Lower lobe of right lung (tissue), 2 donors: ENCODE measurements at regions not wholly inside any gene's neighbourhood (a gene's known extent, or its start where the extent isn't known, plus 50 kb on each side); places are given as distances from the start of the nearest gene placed in this dataset.
"Not testable (repeated sequence)": the region's sequence is repeated elsewhere in the genome, so short reads cannot be mapped to it uniquely, and the experiment has no call there.

Source experiments
- ATAC-seq, 2 donors: fragments of 200-7000 bp; cut with Tn5 transposase; one replicate each; pipeline ENCODE4 v1.9.1; 2020 to 2022; ENCODE audit warnings: mild to moderate bottlenecking in 2 of 2, moderate library complexity in 2 of 2
- DNase-seq: peaks from one replicate; pipeline ENCODE4 v3.0.0-alpha.2; 2020
- H3K27ac ChIP-seq: fragments of 200-600 bp; one replicate; pipeline ENCODE4 v1.8.0; 2022
- H3K27me3 ChIP-seq: fragments of 200-600 bp; one replicate; pipeline ENCODE4 v1.8.0; 2022; ENCODE audit warnings: low read depth
- H3K36me3 ChIP-seq: fragments of 200-600 bp; one replicate; pipeline ENCODE4 v1.8.0; 2022; ENCODE audit warnings: mild to moderate bottlenecking
- H3K4me1 ChIP-seq: fragments of 200-600 bp; one replicate; pipeline ENCODE4 v1.8.0; 2022
- H3K4me3 ChIP-seq: fragments of 200-600 bp; one replicate; pipeline ENCODE4 v1.8.0; 2022; ENCODE audit warnings: mild to moderate bottlenecking
- H3K9me3 ChIP-seq: fragments of 200-600 bp; one replicate; pipeline ENCODE4 v1.8.0; 2022
- intact Hi-C: fragments of 100-400 bp; cut with DNase I; formaldehyde crosslinking; loops from one replicate; pipeline ENCODE4 v1.11.0; 2022
- TF ChIP-seq, protein P1 (sequence below): fragments of 200-600 bp; IDR thresholded peaks from one replicate; pipeline ENCODE4 v1.8.0; 2022; ENCODE audit warnings: antibody characterized with exemption, mild to moderate bottlenecking
- donor health status: DM: no; HTN: yes; CAD: no; lungs with severe emphysema.

- no peaks in the 10 kb centered on the region for H3K4me1 ChIP-seq
- H3K4me3 ChIP-seq = no peak overlapping the region
- ATAC-seq (no peak), DNase-seq (no peak)
- H3K9me3 ChIP-seq = no peaks in the 10 kb centered on the region
- no peaks in the 10 kb centered on the region for H3K36me3 ChIP-seq
- H3K27me3 ChIP-seq = no peaks in the 10 kb centered on the region
- no peak overlapping the region for H3K27ac ChIP-seq
- TF ChIP-seq, protein P1, sequence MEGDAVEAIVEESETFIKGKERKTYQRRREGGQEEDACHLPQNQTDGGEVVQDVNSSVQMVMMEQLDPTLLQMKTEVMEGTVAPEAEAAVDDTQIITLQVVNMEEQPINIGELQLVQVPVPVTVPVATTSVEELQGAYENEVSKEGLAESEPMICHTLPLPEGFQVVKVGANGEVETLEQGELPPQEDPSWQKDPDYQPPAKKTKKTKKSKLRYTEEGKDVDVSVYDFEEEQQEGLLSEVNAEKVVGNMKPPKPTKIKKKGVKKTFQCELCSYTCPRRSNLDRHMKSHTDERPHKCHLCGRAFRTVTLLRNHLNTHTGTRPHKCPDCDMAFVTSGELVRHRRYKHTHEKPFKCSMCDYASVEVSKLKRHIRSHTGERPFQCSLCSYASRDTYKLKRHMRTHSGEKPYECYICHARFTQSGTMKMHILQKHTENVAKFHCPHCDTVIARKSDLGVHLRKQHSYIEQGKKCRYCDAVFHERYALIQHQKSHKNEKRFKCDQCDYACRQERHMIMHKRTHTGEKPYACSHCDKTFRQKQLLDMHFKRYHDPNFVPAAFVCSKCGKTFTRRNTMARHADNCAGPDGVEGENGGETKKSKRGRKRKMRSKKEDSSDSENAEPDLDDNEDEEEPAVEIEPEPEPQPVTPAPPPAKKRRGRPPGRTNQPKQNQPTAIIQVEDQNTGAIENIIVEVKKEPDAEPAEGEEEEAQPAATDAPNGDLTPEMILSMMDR = no peak
- intact Hi-C loops = no loop called here
Measured at GRCh38 chr2:176910828-176911227, 301.8 kb upstream of the HNRNPA3 start.

- DNase-seq = no peak
- Histone ChIP-seq H3K27ac (no peak overlapping the region), H3K9me3 (no peaks in the 10 kb centered on the region), H3K36me3 (no peaks in the 10 kb centered on the region), H3K4me3 (no peak overlapping the region), H3K4me1 (no peaks in the 10 kb centered on the region), H3K27me3 (no peaks in the 10 kb centered on the region)
- intact Hi-C loops = no loop called here
- TF ChIP-seq, protein P1 = no peak
- ATAC-seq = no peak
Measured at GRCh38 chr2:176913955-176914354, 298.6 kb upstream of the HNRNPA3 start.

DNA sequence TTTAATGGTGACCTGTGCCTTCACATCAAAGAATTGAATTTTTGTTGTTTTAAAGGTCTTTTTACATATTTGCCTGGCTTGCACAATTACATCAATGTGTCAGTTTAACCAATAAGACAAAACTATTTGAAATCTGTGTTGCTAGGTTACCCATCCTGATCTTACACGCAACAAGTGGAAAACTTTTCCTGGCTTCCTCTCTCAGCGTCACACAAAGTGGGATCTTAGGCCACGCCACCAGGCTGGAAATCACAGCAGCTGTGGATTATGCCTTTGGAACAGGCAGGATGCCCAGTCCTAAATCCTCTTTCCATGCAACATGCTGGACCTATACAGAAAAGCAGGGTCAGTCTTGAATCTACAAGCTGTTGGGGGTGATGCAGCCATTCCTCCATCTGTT is 298.2 kb upstream of the HNRNPA3 start:
- Histone ChIP-seq H3K4me3 (no peak overlapping the region), H3K9me3 (no peaks in the 10 kb centered on the region), H3K27me3 (no peaks in the 10 kb centered on the region), H3K36me3 (no peaks in the 10 kb centered on the region), H3K4me1 (no peaks in the 10 kb centered on the region), H3K27ac (no peak overlapping the region)
- TF ChIP-seq, protein P1 = no peak
- ATAC-seq (no peak), DNase-seq (no peak)
- intact Hi-C loops = no loop called here

DNA sequence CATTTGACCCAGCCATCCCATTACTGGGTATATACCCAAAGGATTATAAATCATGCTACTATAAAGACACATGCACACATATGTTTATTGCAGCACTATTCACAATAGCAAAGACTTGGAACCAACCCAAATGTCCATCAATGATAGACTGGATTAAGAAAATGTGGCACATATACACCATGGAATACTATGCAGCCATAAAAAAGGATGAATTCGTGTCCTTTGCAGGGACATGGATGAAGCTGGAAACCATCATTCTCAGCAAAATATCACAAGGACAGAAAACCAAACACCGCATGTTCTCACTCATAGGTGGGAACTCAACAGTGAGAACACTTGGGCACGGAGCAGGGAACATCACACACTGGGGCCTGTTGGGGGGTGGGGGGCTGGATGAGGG is 290.0 kb upstream of the HNRNPA3 start:
- H3K9me3 ChIP-seq, intact Hi-C loops, H3K4me1 ChIP-seq, H3K4me3 ChIP-seq, H3K27ac ChIP-seq, H3K36me3 ChIP-seq, ATAC-seq, H3K27me3 ChIP-seq, DNase-seq: not testable (repeated sequence)

GRCh38 chr2:176923205-176923604 is 289.4 kb upstream of the HNRNPA3 start:
- Histone ChIP-seq H3K27ac (no peak overlapping the region), H3K4me3 (no peak overlapping the region), H3K36me3 (no peaks in the 10 kb centered on the region), H3K9me3 (no peaks in the 10 kb centered on the region), H3K27me3 (no peaks in the 10 kb centered on the region), H3K4me1 (no peaks in the 10 kb centered on the region)
- DNase-seq = no peak
- no peak for ATAC-seq
- intact Hi-C loops = no loop called here
- TF ChIP-seq, protein P1 = no peak

DNA sequence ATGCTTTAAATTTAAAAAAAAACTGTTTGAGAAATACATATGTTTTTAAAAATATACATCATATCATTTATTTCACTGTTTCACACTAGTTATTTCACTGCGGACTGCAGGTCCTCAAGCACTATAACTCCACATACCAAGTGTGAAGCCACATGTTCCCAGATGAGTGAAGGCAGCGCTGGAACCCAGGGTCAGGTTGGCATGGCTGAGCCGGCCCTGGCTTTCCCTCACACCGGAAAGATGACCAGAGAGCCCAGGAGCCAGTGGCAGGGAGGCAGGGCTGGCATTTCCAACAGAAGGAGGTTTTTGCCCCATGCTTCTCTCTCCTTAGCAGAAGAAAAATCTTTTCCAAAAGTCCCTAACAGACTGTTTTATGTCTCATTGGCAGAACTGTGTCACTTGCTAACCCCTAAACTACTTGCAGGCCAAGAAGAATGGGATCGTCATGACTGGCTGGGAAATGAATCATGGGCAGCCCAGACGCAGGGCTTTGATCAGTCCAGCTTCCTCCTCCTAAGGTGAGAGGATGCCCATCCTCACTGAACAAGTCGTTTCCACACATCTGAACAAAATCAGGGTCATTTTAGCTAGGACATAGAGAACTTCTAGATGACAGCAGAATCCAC is 287.6 kb upstream of the HNRNPA3 start:
- Histone ChIP-seq H3K4me1 (no peaks in the 10 kb centered on the region), H3K9me3 (no peaks in the 10 kb centered on the region), H3K27ac (no peak overlapping the region), H3K36me3 (no peaks in the 10 kb centered on the region), H3K4me3 (no peak overlapping the region), H3K27me3 (no peaks in the 10 kb centered on the region)
- intact Hi-C loops = no loop called here
- no peak for DNase-seq
- ATAC-seq = no peak
- TF ChIP-seq, protein P1 = no peak
